Cardiac muscle cell (in vitro differentiated cells and primary cell): ENCODE measurements at regions not wholly inside any gene's neighbourhood (a gene's known extent, or its start where the extent isn't known, plus 50 kb on each side); places are given as distances from the start of the nearest gene placed in this dataset.

Experiments
- DNase-seq, 2 donors: peaks; one replicate each; pipeline versions ENCODE4 v3.0.0 to v3.0.0-alpha.2; 2010 to 2017; ENCODE audit warnings: low read depth in 1 of 2, low spot score in 1 of 2
- H3K27ac ChIP-seq: fragments of 200-600 bp; sonication (generic); 2 replicates; pipeline ENCODE4 v1.5.1; 2016
- H3K27me3 ChIP-seq: fragments of 200-600 bp; sonication (generic); 2 replicates; pipeline ENCODE4 v1.6.0; 2016; ENCODE audit warnings: control low read depth
- H3K36me3 ChIP-seq: fragments of 200-600 bp; sonication (generic); 2 replicates; pipeline ENCODE4 v1.5.1; 2016; ENCODE audit warnings: control low read depth
- H3K4me1 ChIP-seq: fragments of 200-600 bp; sonication (generic); 2 replicates; pipeline ENCODE4 v1.8.1; 2017; ENCODE audit warnings: low read depth, mild to moderate bottlenecking, mixed run types
- H3K4me3 ChIP-seq: fragments of 200-600 bp; sonication (generic); 2 replicates; pipeline ENCODE4 v1.5.1; 2016; ENCODE audit warnings: mild to moderate bottlenecking
- H3K9me3 ChIP-seq: fragments of 200-600 bp; sonication (generic); 2 replicates; pipeline ENCODE4 v1.5.1; 2017; ENCODE audit warnings: low read depth, mild to moderate bottlenecking, control low read depth
- TF ChIP-seq, protein P1 (sequence below): IDR thresholded peaks from 2 replicates; pipeline ENCODE4 v1.5.1; 2012; ENCODE audit warnings: low read depth, mild to moderate bottlenecking, low read length

DNA sequence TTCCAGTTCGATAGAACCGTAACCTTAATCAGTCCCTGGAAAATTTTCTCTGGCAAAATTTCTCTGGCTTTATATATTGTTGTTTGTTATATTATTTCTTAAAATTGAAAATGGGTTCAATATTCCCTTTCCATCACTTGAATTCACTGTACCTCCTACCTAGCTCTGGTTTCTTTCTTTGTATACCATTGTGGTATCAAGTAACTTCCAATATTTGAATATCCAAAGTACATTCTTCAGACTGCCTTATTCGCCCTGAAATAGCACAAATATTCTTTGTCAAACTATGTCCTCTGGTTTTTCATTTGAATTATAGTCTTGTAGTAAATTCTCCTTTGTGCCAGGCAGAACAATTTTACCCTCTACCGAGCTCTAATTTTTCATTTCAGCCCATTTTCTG, 541.6 kb downstream of the REEP3 start:
- Histone ChIP-seq H3K36me3 (no peaks in the 10 kb centered on the region), H3K9me3 (no peaks in the 10 kb centered on the region), H3K27ac (no peak overlapping the region), H3K4me3 (no peak overlapping the region), H3K4me1 (peaks cover 6% of the 10 kb centered on the region), H3K27me3 (no peaks in the 10 kb centered on the region)
- DNase-seq: no peak
- TF ChIP-seq, protein P1, sequence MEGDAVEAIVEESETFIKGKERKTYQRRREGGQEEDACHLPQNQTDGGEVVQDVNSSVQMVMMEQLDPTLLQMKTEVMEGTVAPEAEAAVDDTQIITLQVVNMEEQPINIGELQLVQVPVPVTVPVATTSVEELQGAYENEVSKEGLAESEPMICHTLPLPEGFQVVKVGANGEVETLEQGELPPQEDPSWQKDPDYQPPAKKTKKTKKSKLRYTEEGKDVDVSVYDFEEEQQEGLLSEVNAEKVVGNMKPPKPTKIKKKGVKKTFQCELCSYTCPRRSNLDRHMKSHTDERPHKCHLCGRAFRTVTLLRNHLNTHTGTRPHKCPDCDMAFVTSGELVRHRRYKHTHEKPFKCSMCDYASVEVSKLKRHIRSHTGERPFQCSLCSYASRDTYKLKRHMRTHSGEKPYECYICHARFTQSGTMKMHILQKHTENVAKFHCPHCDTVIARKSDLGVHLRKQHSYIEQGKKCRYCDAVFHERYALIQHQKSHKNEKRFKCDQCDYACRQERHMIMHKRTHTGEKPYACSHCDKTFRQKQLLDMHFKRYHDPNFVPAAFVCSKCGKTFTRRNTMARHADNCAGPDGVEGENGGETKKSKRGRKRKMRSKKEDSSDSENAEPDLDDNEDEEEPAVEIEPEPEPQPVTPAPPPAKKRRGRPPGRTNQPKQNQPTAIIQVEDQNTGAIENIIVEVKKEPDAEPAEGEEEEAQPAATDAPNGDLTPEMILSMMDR: no peak

DNA sequence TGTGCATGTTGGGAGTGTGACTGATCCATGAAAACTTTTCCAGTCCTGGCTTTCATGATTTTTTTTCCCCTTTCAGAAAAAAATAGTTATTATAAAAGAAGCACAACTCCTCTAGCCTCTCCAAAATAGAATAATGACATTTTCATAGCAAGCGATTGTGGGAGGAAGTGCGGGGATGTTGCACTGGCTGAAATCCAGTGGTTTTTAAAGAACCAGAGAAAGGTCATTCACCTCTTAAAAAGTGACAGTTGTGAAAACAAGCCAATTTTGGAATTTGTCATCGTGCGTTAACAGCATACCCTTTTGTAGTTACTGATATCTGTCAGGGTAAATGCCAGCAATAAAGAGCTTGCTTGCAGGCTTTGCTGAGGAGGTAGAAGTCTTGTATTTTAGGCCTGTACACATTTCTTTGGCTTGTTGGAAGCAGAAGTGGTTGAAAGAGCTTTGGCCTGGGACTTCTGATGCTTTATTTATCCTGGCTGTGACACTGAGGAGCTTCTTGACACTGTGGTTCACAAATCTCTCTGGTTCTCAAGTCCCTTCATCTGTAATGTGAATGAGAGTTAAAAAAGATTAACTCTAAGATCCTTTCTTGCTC, 545.9 kb downstream of the REEP3 start:
- Histone ChIP-seq H3K9me3 (no peaks in the 10 kb centered on the region), H3K27me3 (no peaks in the 10 kb centered on the region), H3K4me1 (peaks cover 6% of the 10 kb centered on the region), H3K27ac (peak overlapping the region; percentile 63), H3K36me3 (no peaks in the 10 kb centered on the region), H3K4me3 (no peak overlapping the region)
- DNase-seq: no peak
- TF ChIP-seq, protein P1: no peak

DNA sequence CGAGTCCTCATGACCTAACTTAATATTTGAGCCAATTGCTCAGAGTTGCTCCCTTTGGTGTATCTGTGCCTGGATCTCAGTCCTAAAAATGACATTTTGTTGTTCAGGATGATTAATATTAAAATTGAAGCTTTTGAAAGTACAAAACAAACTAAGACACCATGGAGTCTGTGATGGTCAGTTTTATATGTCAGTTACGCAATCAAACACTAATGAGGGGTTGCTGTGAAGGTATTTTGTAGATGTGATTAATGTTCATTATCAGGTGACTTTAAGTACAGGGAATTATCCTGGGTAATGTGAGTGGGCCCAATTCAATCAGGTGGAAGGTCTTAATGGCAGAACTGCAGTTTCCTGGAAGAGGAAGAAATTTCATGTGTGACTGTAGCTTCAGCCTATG, 546.7 kb downstream of the REEP3 start:
- no peaks in the 10 kb centered on the region for H3K9me3 ChIP-seq
- no peak overlapping the region for H3K4me3 ChIP-seq
- no peaks in the 10 kb centered on the region for H3K27me3 ChIP-seq
- H3K27ac ChIP-seq: no peak overlapping the region
- H3K4me1 ChIP-seq: peaks cover 6% of the 10 kb centered on the region
- TF ChIP-seq, protein P1: no peak
- no peaks in the 10 kb centered on the region for H3K36me3 ChIP-seq
- DNase-seq: no peak

DNA sequence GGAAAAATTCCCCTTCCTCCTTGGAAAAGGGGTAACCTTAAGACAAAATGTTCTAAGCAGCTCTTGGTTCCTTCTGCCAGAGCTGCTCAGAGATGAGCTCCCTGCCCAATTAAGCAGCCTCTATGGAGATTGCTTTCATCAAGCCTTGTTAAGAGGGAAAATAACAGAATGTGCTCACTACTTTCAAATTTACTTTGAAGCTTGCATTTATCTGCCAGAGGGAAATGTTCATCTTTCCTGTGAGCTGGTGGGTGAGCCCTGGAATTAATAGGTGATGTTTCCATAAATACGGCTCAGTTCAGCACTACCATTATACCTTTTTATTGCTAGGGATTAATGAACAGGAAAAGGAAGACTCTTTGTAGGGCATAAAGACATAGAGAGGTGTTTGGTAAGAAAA, 549.0 kb downstream of the REEP3 start:
- no peak overlapping the region for H3K4me3 ChIP-seq
- TF ChIP-seq, protein P1: no peak
- no peaks in the 10 kb centered on the region for H3K27me3 ChIP-seq
- H3K36me3 ChIP-seq: no peaks in the 10 kb centered on the region
- H3K9me3 ChIP-seq: no peaks in the 10 kb centered on the region
- peaks cover 6% of the 10 kb centered on the region for H3K4me1 ChIP-seq
- DNase-seq: no peak
- H3K27ac ChIP-seq: no peak overlapping the region

DNA sequence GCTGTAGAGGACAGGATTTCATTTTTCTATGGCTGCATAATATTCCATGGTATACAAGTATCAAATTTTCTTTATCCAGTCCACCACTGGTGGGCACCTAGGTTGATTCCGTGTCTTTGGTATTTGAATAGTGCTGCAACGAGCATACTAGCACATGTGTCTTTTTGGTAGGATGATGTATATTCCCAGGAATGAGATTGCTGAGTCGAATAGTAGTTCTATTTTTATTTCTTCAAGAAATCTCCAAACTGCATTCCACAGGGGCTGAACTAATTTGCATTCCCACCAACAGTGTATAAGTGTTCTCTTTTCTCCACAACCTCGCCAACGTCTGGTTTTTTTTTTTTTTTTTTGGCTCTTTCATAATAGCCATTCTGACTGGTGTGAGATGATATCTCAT, 550.0 kb downstream of the REEP3 start:
- DNase-seq: no peak
- Histone ChIP-seq H3K4me1 (peaks cover 6% of the 10 kb centered on the region), H3K27ac (no peak overlapping the region), H3K27me3 (no peaks in the 10 kb centered on the region), H3K9me3 (no peaks in the 10 kb centered on the region), H3K4me3 (no peak overlapping the region), H3K36me3 (no peaks in the 10 kb centered on the region)
- TF ChIP-seq, protein P1: no peak

DNA sequence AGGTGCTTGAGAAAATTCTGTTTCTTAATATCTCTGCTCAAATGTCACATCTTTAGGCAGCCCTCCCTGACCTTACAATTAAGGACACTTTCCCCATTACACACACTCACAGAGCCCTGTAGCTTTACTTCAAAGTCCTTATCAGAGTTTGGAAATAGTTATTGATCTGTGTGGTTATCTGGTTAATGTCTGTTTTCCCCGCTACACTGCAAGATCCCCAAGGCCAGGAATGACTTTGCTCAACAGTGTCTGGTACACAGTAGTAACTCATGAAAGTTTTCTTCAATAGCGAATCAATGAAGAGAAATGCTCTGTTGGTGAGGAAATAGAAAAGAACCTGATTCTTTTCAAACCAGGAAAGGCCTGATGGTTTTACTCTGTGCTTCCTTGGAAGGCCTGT, 554.4 kb downstream of the REEP3 start:
- no peaks in the 10 kb centered on the region for H3K9me3 ChIP-seq
- no peaks in the 10 kb centered on the region for H3K27me3 ChIP-seq
- no peak for DNase-seq
- no peak overlapping the region for H3K4me3 ChIP-seq
- H3K27ac ChIP-seq: no peak overlapping the region
- TF ChIP-seq, protein P1: no peak
- no peaks in the 10 kb centered on the region for H3K4me1 ChIP-seq
- H3K36me3 ChIP-seq: no peaks in the 10 kb centered on the region
